ENCODE measurements at regions not wholly inside any gene's neighbourhood (a gene's known extent, or its start where the extent isn't known, plus 50 kb on each side); places are given as distances from the start of the nearest gene placed in this dataset.

DNA sequence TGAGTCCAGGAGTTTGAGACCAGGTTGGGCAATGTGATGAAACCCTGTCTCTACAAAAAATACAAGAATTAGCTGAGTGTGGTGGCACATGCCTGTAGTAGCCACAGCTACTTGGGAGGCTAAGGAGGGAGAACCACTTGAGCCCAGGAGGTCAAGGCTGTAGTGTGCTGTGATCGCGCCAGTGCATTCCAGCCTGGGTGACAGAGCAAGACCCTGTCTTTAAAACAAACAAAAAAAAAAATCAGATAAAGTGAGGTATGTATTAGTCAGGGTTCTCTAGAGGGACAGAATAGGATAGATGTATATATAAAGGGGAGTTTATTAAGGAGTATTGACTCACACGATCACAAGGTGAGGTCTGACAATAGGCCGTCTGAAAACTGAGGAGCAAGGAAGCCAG, 101.5 kb upstream of the GPR26 start:
- Histone ChIP-seq H3K4me3 (ENCODE audit: low read depth in 1 of 3, low read length in 3 of 3) (no peak overlapping the region), H3K4me1 (ENCODE audit: control insufficient read depth in 3 of 3, insufficient read depth in 2 of 3, low read depth in 1 of 3, low read length in 2 of 3) (no peaks in the 10 kb centered on the region), H3K9me3 (ENCODE audit: control insufficient read depth in 2 of 2, insufficient read depth in 1 of 2, low read depth in 1 of 2, low read length in 1 of 2) (no peaks in the 10 kb centered on the region), H3K27me3 (ENCODE audit: control insufficient read depth in 3 of 3, insufficient read depth in 3 of 3, low read length in 3 of 3) (peaks cover 0 to 3% (median 2%) of the 10 kb centered on the region in 3 donors), H3K27ac (ENCODE audit: low read depth in 1 of 3, low read length in 2 of 3) (no peak overlapping the region), H3K36me3 (ENCODE audit: control insufficient read depth in 3 of 3, insufficient read depth in 2 of 3, low read depth in 1 of 3, low read length in 3 of 3) (no peaks in the 10 kb centered on the region)
- WGBS, 3 donors, result 83 to 90% (median 89%) methylated on average over 4 of the region's 4 CpGs
- DNase-seq (no peak), FAIRE-seq (no peak)

DNA sequence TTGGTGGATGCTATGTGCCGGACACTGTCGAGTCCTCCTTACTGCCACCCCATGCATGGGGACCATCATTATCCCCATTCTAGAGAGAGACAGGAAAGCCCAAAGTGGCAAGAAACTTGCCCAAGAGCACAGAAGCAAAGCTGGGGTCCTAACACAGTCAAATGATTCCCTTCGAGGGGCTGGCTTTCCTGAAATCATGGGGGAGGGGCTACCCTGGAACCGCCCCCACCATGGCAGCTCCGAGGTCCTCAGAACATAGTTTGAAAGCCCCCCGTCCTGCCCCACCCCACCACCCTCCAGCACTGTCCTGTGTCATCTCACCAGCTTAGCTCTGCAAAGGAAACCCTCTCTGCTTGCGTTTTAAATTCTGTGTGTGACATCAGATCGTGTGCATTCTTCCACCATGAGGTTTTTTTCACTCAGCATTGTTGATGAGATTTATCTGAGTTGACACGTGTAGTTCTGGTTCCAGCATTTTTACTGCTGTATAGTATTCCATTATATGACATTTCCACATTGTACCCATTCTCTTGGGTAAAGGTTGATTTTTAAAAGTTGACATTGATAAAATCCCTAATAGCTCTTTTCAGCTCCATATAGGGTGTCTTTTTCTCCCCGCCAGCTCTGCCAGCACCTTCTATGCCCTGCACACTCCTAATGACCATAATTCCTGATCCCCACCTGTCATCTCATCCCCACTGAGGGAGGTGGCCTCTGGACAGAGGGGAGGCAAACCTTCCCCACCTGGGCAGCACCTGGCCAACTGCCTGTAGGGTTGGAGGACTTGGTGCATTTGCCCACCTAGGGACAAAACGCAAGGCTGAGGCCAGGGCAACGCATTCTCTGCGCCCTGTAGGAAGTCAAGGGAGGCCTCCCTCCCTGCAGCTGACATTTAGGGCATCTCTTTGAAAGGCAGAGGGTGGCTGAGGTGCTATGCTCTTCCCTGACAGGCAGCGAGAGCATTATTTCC, 100.2 kb upstream of the GPR26 start:
- no peak overlapping the region for H3K27ac ChIP-seq (ENCODE audit: low read depth in 1 of 3, low read length in 2 of 3)
- no peaks in the 10 kb centered on the region for H3K9me3 ChIP-seq (ENCODE audit: control insufficient read depth in 2 of 2, insufficient read depth in 1 of 2, low read depth in 1 of 2, low read length in 1 of 2)
- DNase-seq (no peak), FAIRE-seq (no peak)
- no peaks in the 10 kb centered on the region for H3K4me1 ChIP-seq (ENCODE audit: control insufficient read depth in 3 of 3, insufficient read depth in 2 of 3, low read depth in 1 of 3, low read length in 2 of 3)
- H3K4me3 ChIP-seq (ENCODE audit: low read depth in 1 of 3, low read length in 3 of 3), result no peak overlapping the region
- peaks cover 0 to 6% (median 2%) of the 10 kb centered on the region in 3 donors for H3K27me3 ChIP-seq (ENCODE audit: control insufficient read depth in 3 of 3, insufficient read depth in 3 of 3, low read length in 3 of 3)
- 81 to 83% (median 82%) methylated on average over 14 of the region's 14 CpGs for WGBS, 3 donors
- no peaks in the 10 kb centered on the region for H3K36me3 ChIP-seq (ENCODE audit: control insufficient read depth in 3 of 3, insufficient read depth in 2 of 3, low read depth in 1 of 3, low read length in 3 of 3)

DNA sequence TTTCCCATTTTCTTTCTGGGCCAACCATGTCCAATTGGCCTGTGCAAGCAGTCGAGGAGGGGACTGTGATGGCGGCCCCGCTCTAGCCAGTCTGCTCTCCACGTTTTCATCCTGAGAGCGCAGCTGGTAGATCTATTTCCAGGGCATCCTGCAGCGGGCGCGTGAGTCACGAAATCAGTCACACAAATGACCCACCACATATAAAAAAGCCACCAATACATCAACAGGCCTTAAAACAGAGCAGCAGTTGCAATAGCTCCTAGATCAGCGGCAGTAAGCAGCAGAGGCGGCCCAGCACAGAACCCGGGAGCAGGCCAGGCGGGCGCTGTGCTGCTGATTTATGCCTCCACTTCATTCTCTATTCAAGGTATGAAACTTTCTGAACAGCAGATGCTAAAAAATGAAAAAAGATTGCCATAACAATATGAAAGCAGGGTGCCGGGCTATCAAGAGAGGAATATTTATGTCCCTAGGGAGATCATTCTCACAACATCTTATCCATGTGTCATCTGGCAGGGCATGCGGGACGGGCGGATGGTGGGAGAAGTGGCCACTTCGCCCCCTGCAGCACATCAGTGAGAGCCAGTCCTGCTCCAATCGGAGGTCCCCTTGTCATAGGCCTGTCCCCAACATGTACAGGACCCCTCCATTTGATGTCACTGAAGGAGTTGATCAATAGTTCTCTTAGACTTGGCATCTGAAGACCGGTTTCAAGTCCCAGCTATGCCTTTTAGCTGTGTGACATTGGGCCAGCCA, 98.0 kb upstream of the GPR26 start:
- Histone ChIP-seq H3K36me3 (ENCODE audit: control insufficient read depth in 3 of 3, insufficient read depth in 2 of 3, low read depth in 1 of 3, low read length in 3 of 3) (no peaks in the 10 kb centered on the region), H3K27me3 (ENCODE audit: control insufficient read depth in 3 of 3, insufficient read depth in 3 of 3, low read length in 3 of 3) (peaks cover 0 to 10% (median 2%) of the 10 kb centered on the region in 3 donors), H3K4me1 (ENCODE audit: control insufficient read depth in 3 of 3, insufficient read depth in 2 of 3, low read depth in 1 of 3, low read length in 2 of 3) (no peaks in the 10 kb centered on the region), H3K9me3 (ENCODE audit: control insufficient read depth in 2 of 2, insufficient read depth in 1 of 2, low read depth in 1 of 2, low read length in 1 of 2) (no peaks in the 10 kb centered on the region), H3K27ac (ENCODE audit: low read depth in 1 of 3, low read length in 2 of 3) (no peak overlapping the region), H3K4me3 (ENCODE audit: low read depth in 1 of 3, low read length in 3 of 3) (no peak overlapping the region)
- DNase-seq, result no peak
- FAIRE-seq, result no peak
- WGBS, 3 donors, result 84 to 89% (median 89%) methylated on average over 21 of the region's 21 CpGs

DNA sequence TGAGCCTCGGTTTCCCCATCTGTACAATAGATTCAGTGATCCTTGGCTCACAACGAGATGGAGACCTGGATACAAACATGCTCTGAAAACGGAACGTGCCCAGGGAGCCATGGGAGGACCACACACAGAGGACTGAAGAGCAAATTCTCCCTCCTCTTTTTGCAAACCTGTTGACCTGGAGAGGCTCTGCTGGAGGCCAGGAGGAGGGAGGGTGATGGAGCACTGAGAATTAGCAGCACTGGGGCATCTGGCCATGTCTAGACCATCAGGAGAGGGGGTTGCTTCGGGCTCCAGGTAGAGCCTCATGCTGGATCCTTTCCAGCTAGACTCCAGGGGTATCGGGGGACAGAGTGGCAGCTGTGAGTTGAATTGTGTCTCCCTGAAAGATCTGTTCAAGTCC, 97.4 kb upstream of the GPR26 start:
- no peak overlapping the region for H3K4me3 ChIP-seq (ENCODE audit: low read depth in 1 of 3, low read length in 3 of 3)
- no peaks in the 10 kb centered on the region for H3K36me3 ChIP-seq (ENCODE audit: control insufficient read depth in 3 of 3, insufficient read depth in 2 of 3, low read depth in 1 of 3, low read length in 3 of 3)
- WGBS, 3 donors, result 61 to 74% (median 70%) methylated on average over 6 of the region's 6 CpGs
- no peak for FAIRE-seq
- no peak overlapping the region for H3K27ac ChIP-seq (ENCODE audit: low read depth in 1 of 3, low read length in 2 of 3)
- no peaks in the 10 kb centered on the region for H3K9me3 ChIP-seq (ENCODE audit: control insufficient read depth in 2 of 2, insufficient read depth in 1 of 2, low read depth in 1 of 2, low read length in 1 of 2)
- DNase-seq, result no peak
- H3K27me3 ChIP-seq (ENCODE audit: control insufficient read depth in 3 of 3, insufficient read depth in 3 of 3, low read length in 3 of 3), result peaks cover 0 to 10% (median 2%) of the 10 kb centered on the region in 3 donors
- no peaks in the 10 kb centered on the region for H3K4me1 ChIP-seq (ENCODE audit: control insufficient read depth in 3 of 3, insufficient read depth in 2 of 3, low read depth in 1 of 3, low read length in 2 of 3)

DNA sequence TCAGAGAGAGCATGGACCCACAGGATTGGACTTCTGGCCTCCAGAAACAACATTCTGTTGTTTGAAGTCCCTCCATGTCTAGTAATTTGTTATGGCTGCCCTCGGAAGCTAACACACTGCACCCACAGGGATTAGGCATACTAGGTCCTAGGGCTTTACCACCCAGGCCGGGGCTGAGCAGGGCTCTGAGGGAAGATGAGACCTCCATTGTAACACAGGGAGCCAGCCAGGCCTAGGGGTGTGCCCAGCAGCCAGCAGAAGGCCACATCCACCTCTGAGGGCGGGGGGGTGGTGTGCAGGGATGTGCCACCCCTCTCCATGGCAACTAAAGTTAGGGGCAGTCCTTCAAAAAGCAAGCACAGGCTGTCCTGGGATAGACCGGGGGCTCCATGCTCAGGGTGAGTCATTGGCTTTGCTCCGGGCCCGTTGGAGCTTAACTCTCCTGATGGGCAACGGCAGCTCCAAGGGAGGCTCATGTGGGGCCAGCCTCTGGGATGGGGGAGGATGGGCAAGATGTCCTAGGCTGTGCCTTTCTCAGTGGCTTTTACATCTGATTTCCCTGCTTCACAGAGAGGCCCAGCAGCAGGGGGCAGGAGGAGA, 96.6 kb upstream of the GPR26 start:
- WGBS, 3 donors, result 62 to 73% (median 68%) methylated on average over 7 of the region's 7 CpGs
- H3K27me3 ChIP-seq (ENCODE audit: control insufficient read depth in 3 of 3, insufficient read depth in 3 of 3, low read length in 3 of 3), result peaks cover 0 to 10% (median 2%) of the 10 kb centered on the region in 3 donors
- H3K9me3 ChIP-seq (ENCODE audit: control insufficient read depth in 2 of 2, insufficient read depth in 1 of 2, low read depth in 1 of 2, low read length in 1 of 2), result no peaks in the 10 kb centered on the region
- no peaks in the 10 kb centered on the region for H3K4me1 ChIP-seq (ENCODE audit: control insufficient read depth in 3 of 3, insufficient read depth in 2 of 3, low read depth in 1 of 3, low read length in 2 of 3)
- H3K27ac ChIP-seq (ENCODE audit: low read depth in 1 of 3, low read length in 2 of 3), result no peak overlapping the region
- DNase-seq (no peak), FAIRE-seq (no peak)
- no peak overlapping the region for H3K4me3 ChIP-seq (ENCODE audit: low read depth in 1 of 3, low read length in 3 of 3)
- no peaks in the 10 kb centered on the region for H3K36me3 ChIP-seq (ENCODE audit: control insufficient read depth in 3 of 3, insufficient read depth in 2 of 3, low read depth in 1 of 3, low read length in 3 of 3)

DNA sequence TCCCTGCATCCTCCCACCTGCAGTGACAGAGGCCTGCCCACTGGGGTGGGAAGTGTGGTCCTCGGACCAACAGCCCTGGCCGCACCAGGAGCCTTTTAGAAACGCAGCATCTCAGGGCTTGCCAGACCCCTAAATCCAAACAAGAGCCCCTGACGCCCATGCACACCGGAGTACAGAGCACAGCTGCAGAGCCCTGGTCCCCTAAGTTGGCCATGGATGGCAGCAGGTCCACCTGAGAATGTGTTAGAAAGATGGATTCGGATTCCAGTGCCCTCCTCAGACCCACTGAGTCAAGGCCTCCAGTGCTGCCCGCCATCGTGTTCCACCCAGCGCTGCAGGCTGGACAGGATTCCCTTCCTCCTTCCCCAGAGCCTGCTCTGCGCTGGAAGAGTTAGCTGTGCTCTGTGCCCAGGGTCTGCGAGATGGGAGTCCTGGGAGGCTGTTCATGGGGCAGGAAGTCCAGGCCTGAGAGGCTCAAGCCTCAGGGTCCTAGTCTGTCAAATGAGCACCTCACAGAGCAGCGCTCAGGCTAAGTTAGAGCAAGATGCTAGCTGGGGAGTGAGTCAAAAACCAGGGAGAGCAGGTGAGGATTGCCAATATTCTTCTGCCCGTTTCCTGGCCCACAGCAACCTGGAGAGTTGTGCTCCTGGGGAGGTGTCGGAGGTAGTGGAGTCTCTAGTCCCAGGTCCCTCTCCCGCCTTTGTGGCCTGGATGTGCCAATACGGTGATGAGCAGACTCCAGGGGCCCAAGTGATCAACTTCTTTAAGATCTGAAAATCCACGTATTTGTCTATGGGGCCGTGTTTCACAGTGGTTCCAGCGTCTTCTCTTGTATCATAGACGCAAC, 95.9 kb upstream of the GPR26 start:
- no peak overlapping the region for H3K4me3 ChIP-seq (ENCODE audit: low read depth in 1 of 3, low read length in 3 of 3)
- FAIRE-seq, result no peak
- H3K9me3 ChIP-seq (ENCODE audit: control insufficient read depth in 2 of 2, insufficient read depth in 1 of 2, low read depth in 1 of 2, low read length in 1 of 2), result no peaks in the 10 kb centered on the region
- DNase-seq, result no peak
- no peaks in the 10 kb centered on the region for H3K4me1 ChIP-seq (ENCODE audit: control insufficient read depth in 3 of 3, insufficient read depth in 2 of 3, low read depth in 1 of 3, low read length in 2 of 3)
- no peaks in the 10 kb centered on the region for H3K36me3 ChIP-seq (ENCODE audit: control insufficient read depth in 3 of 3, insufficient read depth in 2 of 3, low read depth in 1 of 3, low read length in 3 of 3)
- WGBS, 3 donors, result 79 to 81% (median 80%) methylated on average over 20 of the region's 20 CpGs
- peaks cover 0 to 10% (median 2%) of the 10 kb centered on the region in 3 donors for H3K27me3 ChIP-seq (ENCODE audit: control insufficient read depth in 3 of 3, insufficient read depth in 3 of 3, low read length in 3 of 3)
- no peak overlapping the region for H3K27ac ChIP-seq (ENCODE audit: low read depth in 1 of 3, low read length in 2 of 3)

DNA sequence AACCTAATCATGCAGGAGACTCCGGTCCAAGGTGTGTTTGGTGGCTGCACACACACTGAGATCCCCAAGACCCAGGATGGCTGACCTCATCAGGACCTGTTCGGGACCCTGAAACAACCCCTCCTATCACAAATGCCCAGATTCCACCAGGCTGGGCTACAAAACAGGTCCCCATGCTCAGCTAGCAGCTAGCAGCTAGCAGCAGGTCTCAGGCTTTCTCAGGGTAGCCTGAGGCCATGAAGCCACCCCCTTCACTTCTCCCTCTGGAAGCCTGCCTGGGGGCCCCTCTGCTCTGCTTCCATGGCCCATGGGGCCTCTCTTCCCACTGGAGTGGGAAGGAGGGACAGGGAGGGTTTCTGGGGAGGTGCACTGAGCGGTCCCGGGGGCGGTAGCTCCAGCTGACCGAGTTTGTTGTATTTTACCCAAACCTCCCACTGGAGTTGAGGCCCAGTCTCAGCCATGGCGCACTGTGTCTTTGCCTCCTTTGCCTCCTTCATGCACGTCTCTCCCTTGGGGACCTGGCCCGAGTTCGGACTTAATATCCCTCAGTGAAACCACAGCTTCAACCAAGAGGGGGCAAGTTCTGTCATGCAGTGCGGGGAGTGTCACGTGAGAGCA, 95.1 kb upstream of the GPR26 start:
- H3K4me3 ChIP-seq (ENCODE audit: low read depth in 1 of 3, low read length in 3 of 3), result no peak overlapping the region
- DNase-seq (no peak), FAIRE-seq (no peak)
- H3K36me3 ChIP-seq (ENCODE audit: control insufficient read depth in 3 of 3, insufficient read depth in 2 of 3, low read depth in 1 of 3, low read length in 3 of 3), result no peaks in the 10 kb centered on the region
- H3K27ac ChIP-seq (ENCODE audit: low read depth in 1 of 3, low read length in 2 of 3), result no peak overlapping the region
- no peaks in the 10 kb centered on the region for H3K4me1 ChIP-seq (ENCODE audit: control insufficient read depth in 3 of 3, insufficient read depth in 2 of 3, low read depth in 1 of 3, low read length in 2 of 3)
- WGBS, 3 donors, result 69 to 75% (median 71%) methylated on average over 12 of the region's 12 CpGs
- H3K9me3 ChIP-seq (ENCODE audit: control insufficient read depth in 2 of 2, insufficient read depth in 1 of 2, low read depth in 1 of 2, low read length in 1 of 2), result peaks cover 0 to 2% of the 10 kb centered on the region in 2 donors
- H3K27me3 ChIP-seq (ENCODE audit: control insufficient read depth in 3 of 3, insufficient read depth in 3 of 3, low read length in 3 of 3), result peaks cover 0 to 10% (median 2%) of the 10 kb centered on the region in 3 donors

Data from small intestine (tissue), 7 donors.